Left colon (tissue), 2 donors: ENCODE measurements at regions not wholly inside any gene's neighbourhood (a gene's known extent, or its start where the extent isn't known, plus 50 kb on each side); places are given as distances from the start of the nearest gene placed in this dataset.

Source experiments
- ATAC-seq: fragments of 200-7000 bp; cut with Tn5 transposase; one replicate; pipeline ENCODE4 v1.9.1; 2020; ENCODE audit warnings: mild to moderate bottlenecking, moderate library complexity
- DNase-seq, 2 donors: peaks; one replicate each; pipeline ENCODE4 v3.0.0-alpha.2; 2020
- intact Hi-C, 2 donors: fragments of 100-400 bp; cut with DNase I in 1 of 2; cut with micrococcal nuclease in 1 of 2; formaldehyde crosslinking; loops; one replicate each; pipeline versions ENCODE4 v1.11.2 to v1.14.0; 2022; cut with DNase I, micrococcal nuclease
- donor health status: DM: no; HTN: no; CAD: no.
- donor health status: DM: yes; HTN: yes; CAD: no.

GRCh38 chr6:40128127-40128526 is 193.9 kb upstream of the MOCS1 start:
- intact Hi-C loops: no loop called here
- DNase-seq (no peak), ATAC-seq (no peak)

- ATAC-seq (peak; percentile 80), DNase-seq (no peak)
- intact Hi-C loops: no loop called here
Observed at GRCh38 chr6:40125680-40126394, 191.6 kb upstream of the MOCS1 start.

GRCh38 chr6:40124924-40125323 is 190.7 kb upstream of the MOCS1 start:
- ATAC-seq: no peak
- intact Hi-C loops: no loop called here

GRCh38 chr6:40116832-40117231 is 182.6 kb upstream of the MOCS1 start:
- intact Hi-C loops: no loop called here
- ATAC-seq: no peak
- no peak for DNase-seq

More at GRCh38 chr6:40124924-40125323, 190.7 kb upstream of the MOCS1 start:
- DNase-seq: no peak

GRCh38 chr6:40112350-40112749 is 178.1 kb upstream of the MOCS1 start:
- ATAC-seq: no peak
- DNase-seq: no peak
- intact Hi-C loops: no loop called here

- DNase-seq (no peak), ATAC-seq (peak; percentile 32)
- intact Hi-C loops: no loop called here
Observed at GRCh38 chr6:40108736-40109135, 174.5 kb upstream of the MOCS1 start.

- DNase-seq (no peak), ATAC-seq (no peak)
- intact Hi-C loops: no loop called here
Observed at GRCh38 chr6:40106840-40107239, 172.6 kb upstream of the MOCS1 start.

GRCh38 chr6:40098774-40099173 is 164.5 kb upstream of the MOCS1 start:
- intact Hi-C loops: no loop called here
- DNase-seq (no peak), ATAC-seq (no peak)

- ATAC-seq: no peak
- intact Hi-C loops: no loop called here
- DNase-seq: no peak
Observed at GRCh38 chr6:40097590-40097989, 163.3 kb upstream of the MOCS1 start.

GRCh38 chr6:40083141-40083920 is 149.1 kb upstream of the MOCS1 start:
- ATAC-seq (no peak), DNase-seq (no peak)
- intact Hi-C loops: no loop called here

- no peak for DNase-seq
- intact Hi-C loops: no loop called here
- ATAC-seq: no peak
Observed at GRCh38 chr6:40082278-40083043, 148.2 kb upstream of the MOCS1 start.

- no peak for ATAC-seq
- intact Hi-C loops: no loop called here
- DNase-seq: no peak
Observed at GRCh38 chr6:40077736-40078135, 143.5 kb upstream of the MOCS1 start.

GRCh38 chr6:40077315-40077714 is 143.1 kb upstream of the MOCS1 start:
- DNase-seq: no peak
- intact Hi-C loops: no loop called here
- no peak for ATAC-seq

GRCh38 chr6:40075056-40075590 is 140.9 kb upstream of the MOCS1 start:
- intact Hi-C loops: no loop called here
- no peak for DNase-seq
- ATAC-seq: no peak

GRCh38 chr6:40074306-40075055 is 140.2 kb upstream of the MOCS1 start:
- no peak for DNase-seq
- intact Hi-C loops: no loop called here
- peak; percentile 83 for ATAC-seq

GRCh38 chr6:40066372-40066771 is 132.1 kb upstream of the MOCS1 start:
- intact Hi-C loops: no loop called here
- no peak for ATAC-seq
- DNase-seq: no peak

- ATAC-seq: no peak
- no peak for DNase-seq
- intact Hi-C loops: no loop called here
Observed at GRCh38 chr6:40056865-40057264, 122.6 kb upstream of the MOCS1 start.

- ATAC-seq (no peak), DNase-seq (no peak)
- intact Hi-C loops: no loop called here
Observed at GRCh38 chr6:40054602-40055001, 120.3 kb upstream of the MOCS1 start.

- no peak for ATAC-seq
- DNase-seq: no peak
- intact Hi-C loops: no loop called here
Observed at GRCh38 chr6:40054186-40054585, 119.9 kb upstream of the MOCS1 start.
